Medulla oblongata (tissue), 1 donor: ENCODE measurements at regions not wholly inside any gene's neighbourhood (a gene's known extent, or its start where the extent isn't known, plus 50 kb on each side); places are given as distances from the start of the nearest gene placed in this dataset.
"Not testable (repeated sequence)": the region's sequence is repeated elsewhere in the genome, so short reads cannot be mapped to it uniquely, and the experiment has no call there.

Source experiments
- DNase-seq: peaks from one replicate; pipeline ENCODE4 v3.0.0-alpha.2; 2015; ENCODE audit errors: extremely low spot score

GRCh38 chr7:156039971-156040677 lies 227.9 kb upstream of the SHH start:
- no peak for DNase-seq

GRCh38 chr7:156039194-156039593 lies 226.9 kb upstream of the SHH start:
- DNase-seq, result no peak

GRCh38 chr7:156038345-156038744 lies 226.1 kb upstream of the SHH start:
- DNase-seq, result no peak

GRCh38 chr7:156036153-156036552 lies 223.9 kb upstream of the SHH start:
- DNase-seq, result no peak

GRCh38 chr7:156035387-156035786 lies 223.1 kb upstream of the SHH start:
- DNase-seq, result not testable (repeated sequence)

GRCh38 chr7:156034397-156034796 lies 222.1 kb upstream of the SHH start:
- peak; percentile 3 for DNase-seq

- DNase-seq, result no peak
Measured at GRCh38 chr7:156032973-156033372, 220.7 kb upstream of the SHH start.

- DNase-seq, result no peak
Measured at GRCh38 chr7:156031679-156032478, 219.6 kb upstream of the SHH start.

- no peak for DNase-seq
Measured at GRCh38 chr7:156029460-156030007, 217.3 kb upstream of the SHH start.

- DNase-seq, result no peak
Measured at GRCh38 chr7:156028521-156028920, 216.3 kb upstream of the SHH start.

- no peak for DNase-seq
Measured at GRCh38 chr7:156027821-156028220, 215.6 kb upstream of the SHH start.

- DNase-seq, result no peak
Measured at GRCh38 chr7:156026603-156027002, 214.3 kb upstream of the SHH start.

- DNase-seq, result no peak
Measured at GRCh38 chr7:156026076-156026600, 213.9 kb upstream of the SHH start.

GRCh38 chr7:156025675-156026074 lies 213.4 kb upstream of the SHH start:
- DNase-seq, result no peak

GRCh38 chr7:156024201-156024600 lies 211.9 kb upstream of the SHH start:
- DNase-seq, result no peak

GRCh38 chr7:156022483-156023459 lies 210.5 kb upstream of the SHH start:
- DNase-seq, result no peak

- DNase-seq, result no peak
Measured at GRCh38 chr7:156021471-156021870, 209.2 kb upstream of the SHH start.

GRCh38 chr7:156020566-156020965 lies 208.3 kb upstream of the SHH start:
- DNase-seq, result no peak

GRCh38 chr7:156019776-156020565 lies 207.7 kb upstream of the SHH start:
- DNase-seq, result no peak

GRCh38 chr7:156019308-156019707 lies 207.0 kb upstream of the SHH start:
- no peak for DNase-seq
